T follicular helper cell (primary cell): ENCODE measurements at regions not wholly inside any gene's neighbourhood (a gene's known extent, or its start where the extent isn't known, plus 50 kb on each side); places are given as distances from the start of the nearest gene placed in this dataset.

Experiments
- DNase-seq: peaks from one replicate; pipeline ENCODE4 v3.0.0-alpha.2; 2020; ENCODE audit warnings: low read depth

DNA sequence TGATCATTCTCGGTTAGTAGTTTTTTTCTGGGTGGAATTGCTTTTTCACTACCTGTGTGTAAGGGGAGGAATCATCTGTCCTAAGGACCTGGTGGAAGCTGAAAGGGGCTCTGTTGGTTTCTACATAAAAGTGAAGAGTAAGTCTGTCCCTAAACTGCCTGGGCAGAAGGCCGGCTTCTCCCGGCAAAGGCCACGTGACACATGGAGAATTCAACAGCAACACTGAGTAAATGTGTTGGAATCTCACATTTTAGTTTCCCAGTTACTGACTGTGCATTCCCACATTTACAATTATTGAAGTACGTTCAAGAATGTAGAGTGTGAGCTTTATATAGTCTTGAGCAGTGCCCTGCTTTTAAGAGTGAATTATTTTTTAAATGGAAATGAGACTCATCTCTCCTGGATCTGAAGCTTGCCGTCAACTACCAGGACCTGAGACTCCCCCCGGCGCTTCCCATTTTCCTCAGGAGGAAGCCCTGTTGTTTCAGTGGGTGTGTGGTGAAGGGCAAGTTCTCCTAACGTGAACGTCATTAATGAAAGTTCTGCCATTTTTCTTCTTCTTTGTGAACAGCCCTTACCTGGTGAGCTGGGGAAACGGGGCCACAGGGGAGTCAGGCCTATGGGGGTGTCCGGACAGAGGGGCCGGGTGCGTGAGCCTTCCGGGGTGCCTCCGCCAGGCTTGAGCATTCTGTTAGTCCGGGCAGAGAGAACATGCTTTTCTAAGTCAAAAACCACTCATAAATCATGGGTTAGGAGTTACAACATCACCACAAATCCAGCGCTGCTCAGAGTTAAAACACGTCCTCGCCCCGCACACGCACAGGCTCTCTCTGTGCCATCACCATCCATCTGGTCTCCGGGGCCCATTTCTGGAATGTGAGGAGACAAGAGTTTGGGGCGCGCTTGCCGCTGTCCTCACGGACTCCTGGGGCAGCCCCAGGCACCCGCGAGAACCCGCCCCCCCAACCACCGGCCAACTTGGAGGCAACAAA is 56.6 kb upstream of the SMOC2 start:
- DNase-seq, result no peak

DNA sequence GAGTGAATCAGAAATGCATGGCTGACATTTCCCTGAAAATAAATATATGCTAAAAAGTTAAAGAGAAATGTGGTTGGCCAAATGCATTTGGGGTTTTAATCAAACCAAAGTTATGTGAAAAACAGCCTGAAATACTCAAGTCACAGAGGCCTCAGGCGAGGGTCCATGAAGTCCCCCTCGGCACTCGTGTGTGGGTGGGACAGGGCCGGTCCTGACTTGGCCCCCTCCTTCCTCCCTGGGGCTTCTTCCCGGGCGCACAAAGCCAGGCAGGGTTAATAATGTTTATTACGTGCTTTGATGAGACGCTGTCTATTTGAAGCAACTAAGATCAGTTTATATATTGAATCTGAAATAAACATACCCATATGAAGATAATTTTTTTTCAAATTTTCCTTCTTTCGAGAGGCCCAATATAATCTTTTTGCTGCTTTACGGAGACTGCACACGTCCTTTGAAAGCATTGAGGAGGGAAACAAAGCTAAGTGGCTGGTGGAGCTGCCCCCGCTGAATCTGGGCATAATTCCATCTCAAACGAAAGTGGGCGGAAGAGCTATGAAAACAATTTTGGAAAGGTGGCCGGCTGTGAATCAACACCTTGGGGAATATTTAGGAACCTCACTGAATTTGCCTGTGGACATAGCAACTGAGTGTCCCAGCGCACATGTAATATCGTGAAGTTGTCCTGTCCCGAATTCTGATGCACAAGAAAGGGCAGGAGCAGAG is 55.8 kb upstream of the SMOC2 start:
- no peak for DNase-seq

DNA sequence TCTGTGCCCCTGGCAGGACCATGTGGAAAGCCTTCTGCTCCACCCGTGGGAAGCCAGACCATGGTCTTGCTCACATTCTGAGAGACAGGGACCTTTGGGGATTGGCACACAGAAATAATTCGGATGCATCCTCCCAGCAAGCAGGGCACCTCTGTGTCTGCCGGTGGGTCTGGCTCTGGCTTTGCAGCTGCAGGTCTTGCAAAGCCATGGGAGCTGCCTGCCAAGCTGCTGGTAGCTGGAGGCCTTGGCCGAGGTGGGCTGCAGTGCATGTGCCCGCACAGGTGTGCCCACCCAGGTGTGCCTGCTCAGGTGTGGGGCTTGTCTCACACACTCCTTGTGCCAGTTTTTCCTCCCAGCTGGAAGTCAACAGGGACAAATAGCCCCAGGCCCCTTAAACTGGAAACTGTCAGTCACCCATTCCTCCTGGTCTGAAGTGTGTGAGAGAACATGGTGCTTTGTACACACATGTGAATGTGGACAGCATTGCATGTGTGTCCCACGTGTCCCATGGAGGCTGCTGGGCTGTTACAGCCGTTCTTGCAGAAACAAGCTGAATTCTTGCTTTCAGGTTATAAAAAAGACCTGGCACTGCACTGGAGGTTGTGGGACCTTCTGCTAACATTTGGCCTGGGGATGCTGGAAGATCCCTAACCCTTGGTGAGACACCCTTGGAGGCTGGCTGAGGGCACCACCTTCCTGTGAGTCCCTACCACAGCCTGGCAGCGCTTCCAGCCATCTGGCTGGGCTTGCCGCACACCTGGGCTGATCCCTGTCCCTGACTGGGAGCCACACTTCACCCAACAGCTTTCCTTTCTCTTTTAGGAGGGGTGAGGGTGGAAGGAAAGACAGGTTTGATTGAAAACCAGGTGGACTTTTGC is 54.9 kb upstream of the SMOC2 start:
- no peak for DNase-seq

DNA sequence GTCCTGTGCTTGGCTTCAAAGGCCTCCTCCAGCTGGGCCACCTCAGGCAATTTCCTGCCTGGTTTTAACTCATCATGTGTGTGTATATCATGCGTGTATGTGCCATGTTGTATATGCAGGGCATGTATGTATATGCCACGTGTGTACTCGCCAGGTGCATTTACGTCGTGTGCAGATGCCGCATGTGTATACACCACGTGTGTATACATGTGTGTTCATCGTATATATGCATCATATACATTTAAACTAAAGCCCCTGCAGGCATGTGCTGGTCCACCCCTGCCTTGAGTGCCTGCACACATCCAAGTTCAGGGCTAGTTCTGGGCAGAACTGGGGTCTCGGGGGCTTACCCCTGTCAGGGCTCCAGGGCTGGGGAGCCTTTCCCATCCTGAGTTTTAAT is 54.0 kb upstream of the SMOC2 start:
- no peak for DNase-seq

DNA sequence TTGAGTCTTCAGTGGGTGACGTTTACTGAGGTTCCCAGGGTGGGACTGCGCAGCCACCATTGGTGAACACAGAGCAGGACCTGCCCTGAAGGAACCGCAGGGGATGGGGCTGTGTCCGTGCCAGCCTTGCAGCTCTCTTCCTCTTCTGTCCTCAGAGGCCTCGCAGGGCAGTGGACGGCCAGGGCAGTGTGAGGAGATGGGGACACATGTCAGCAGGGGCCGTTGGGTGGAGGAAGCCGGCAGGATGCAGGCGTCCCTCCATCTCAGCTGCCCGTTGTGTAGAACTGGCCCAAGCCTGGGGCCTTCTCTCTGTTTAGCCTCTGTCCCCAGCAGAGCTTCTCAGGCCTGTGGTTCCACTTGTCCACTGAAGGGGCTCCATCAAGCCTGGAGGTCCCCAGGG is 53.6 kb upstream of the SMOC2 start:
- no peak for DNase-seq

DNA sequence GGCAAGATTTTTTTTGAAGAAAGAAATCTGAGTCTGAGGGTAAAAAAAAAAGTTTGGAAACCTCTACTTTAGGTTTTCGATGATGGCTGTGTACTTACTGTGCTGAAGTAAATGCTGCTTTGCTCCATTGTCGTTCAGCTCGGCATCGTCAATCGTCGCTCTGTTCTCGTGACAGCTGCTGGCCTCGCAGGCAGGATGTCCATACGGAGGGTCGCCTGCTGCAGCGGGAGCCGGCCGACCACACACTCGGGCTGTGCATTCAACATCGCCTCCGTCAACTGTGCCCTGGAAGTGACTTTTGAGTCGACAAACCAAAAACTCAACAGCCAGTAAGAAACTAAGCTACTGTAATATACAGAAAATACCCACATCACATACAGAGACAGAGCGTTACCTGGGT is 53.1 kb upstream of the SMOC2 start:
- no peak for DNase-seq

DNA sequence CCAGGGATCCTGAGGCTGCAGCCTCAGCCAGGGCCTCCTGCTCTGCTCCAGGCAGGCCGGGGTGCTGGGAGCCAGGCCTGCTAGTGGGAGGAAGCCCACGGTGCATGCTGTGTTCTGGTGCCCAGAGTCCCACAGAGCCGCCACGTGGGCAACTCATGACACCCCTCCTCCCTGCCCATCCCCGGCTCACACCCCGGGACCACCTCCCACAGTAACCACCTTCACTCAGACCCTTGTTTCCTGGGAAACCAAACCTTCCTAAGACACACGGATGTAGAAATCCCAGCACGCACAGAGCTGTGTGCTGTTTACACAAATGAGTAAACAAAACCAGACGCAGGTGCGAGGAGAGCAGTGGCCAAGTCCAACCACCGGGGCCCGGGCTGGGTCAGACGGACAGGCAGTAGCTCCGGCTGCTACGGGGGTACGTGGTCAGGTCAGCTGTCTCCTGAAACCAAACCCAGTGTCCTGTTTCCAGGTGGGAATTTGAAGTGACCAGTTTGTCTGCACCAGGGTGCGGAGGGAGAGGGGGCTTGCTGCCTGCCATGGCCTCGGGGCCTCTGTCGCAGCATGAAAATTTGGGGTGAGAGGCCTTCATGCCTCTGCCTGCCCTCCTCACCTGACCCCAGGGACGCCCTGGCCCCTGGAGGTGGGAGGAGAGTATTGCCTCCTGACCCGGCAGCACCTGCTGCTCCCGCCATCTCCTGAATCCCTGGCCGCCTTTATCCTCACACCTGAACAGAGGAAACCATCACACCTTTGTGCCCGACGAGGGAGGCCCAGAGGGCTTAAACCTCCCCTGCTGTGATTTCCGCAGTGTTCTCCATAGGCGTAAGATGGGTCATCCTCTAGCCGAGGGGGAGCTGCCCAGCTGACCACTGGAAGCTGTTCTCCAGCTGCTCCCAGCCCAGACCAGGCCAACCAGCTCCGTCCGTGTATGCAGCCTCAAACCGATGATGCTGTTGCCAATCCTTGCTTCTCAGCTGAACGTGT is 52.0 kb upstream of the SMOC2 start:
- no peak for DNase-seq

DNA sequence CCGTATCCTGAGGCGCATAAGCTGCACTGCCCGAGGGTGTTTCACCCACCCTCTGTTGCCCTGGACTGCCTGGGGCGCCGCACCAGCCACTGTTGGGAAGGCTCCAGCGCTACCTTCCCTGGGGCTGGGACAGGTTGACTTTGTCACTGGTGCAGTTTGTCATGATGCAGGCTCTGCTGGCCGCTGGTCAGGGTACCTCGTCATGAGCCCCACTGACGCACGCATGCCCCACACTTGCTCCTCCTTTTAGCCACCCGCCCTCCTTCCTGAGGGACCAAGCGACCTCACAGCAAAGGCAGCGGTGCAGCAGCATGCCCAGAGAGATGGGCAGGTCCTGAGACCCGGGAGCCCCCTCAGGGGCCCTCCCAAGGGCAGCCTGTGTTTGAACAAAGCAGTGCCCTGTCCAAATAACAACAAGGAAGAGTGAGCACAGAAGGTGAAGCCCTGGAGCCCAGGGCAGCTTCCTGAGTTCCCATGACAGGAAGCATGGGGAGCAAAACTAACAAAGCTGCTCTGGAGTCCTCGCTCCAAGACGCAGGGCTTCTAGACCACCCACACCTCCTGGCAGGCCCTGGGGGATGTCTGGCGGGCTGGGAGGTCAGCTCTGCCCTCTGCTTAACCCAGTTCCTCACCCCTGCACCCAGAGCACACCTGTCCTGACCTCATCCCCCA is 50.1 kb upstream of the SMOC2 start:
- no peak for DNase-seq
